Natural killer cell (primary cell): ENCODE measurements at regions not wholly inside any gene's neighbourhood (a gene's known extent, or its start where the extent isn't known, plus 50 kb on each side); places are given as distances from the start of the nearest gene placed in this dataset.

ENCODE experiments used
- ATAC-seq, 3 donors: fragments of 150-1000 bp in 2 of 3; fragments of 200-7000 bp in 1 of 3; cut with Tn5 transposase; 1 replicate in 1 of 3; 2 replicates in 2 of 3; pipeline ENCODE4 v1.10.0; 2021; ENCODE audit warnings: mild to moderate bottlenecking in 2 of 3, moderate library complexity in 2 of 3
- DNase-seq, 2 donors: peaks; one replicate each; pipeline versions ENCODE4 v3.0.0 to v3.0.0-alpha.2; 2013 to 2021; ENCODE audit warnings: mixed read lengths in 1 of 2
- H3K27ac ChIP-seq: one replicate; pipeline ENCODE4 v1.5.1; 2013; ENCODE audit warnings: mild to moderate bottlenecking, low read length
- H3K27me3 ChIP-seq: one replicate; pipeline ENCODE4 v1.6.1; 2013; ENCODE audit warnings: low read length; ENCODE audit not compliant: control insufficient read depth, insufficient read depth
- H3K36me3 ChIP-seq: one replicate; pipeline ENCODE4 v1.6.1; 2013; ENCODE audit warnings: low read length; ENCODE audit not compliant: control insufficient read depth, insufficient read depth
- H3K4me1 ChIP-seq: one replicate; pipeline ENCODE4 v1.6.1; 2013; ENCODE audit warnings: low read length; ENCODE audit not compliant: control insufficient read depth, insufficient read depth
- H3K4me3 ChIP-seq: one replicate; pipeline ENCODE4 v1.5.1; 2013; ENCODE audit warnings: low read length
- H3K9me3 ChIP-seq: one replicate; pipeline ENCODE4 v1.6.1; 2013; ENCODE audit warnings: low read length; ENCODE audit not compliant: control insufficient read depth, insufficient read depth
- H3K27ac Mint-ChIP-seq, 2 donors: one replicate each; pipeline ENCODE4 v1.8.0; 2022; ENCODE audit warnings: mild to moderate bottlenecking in 2 of 2, mixed read lengths in 2 of 2, moderate library complexity in 1 of 2
- H3K27me3 Mint-ChIP-seq, 2 donors: one replicate each; pipeline ENCODE4 v1.8.0; 2022; ENCODE audit warnings: low read depth in 2 of 2, mixed read lengths in 2 of 2
- H3K36me3 Mint-ChIP-seq: one replicate; pipeline ENCODE4 v1.8.0; 2022; ENCODE audit warnings: mixed read lengths
- H3K4me1 Mint-ChIP-seq, 2 donors: one replicate each; pipeline ENCODE4 v1.8.0; 2022; ENCODE audit warnings: mixed read lengths in 2 of 2
- H3K4me3 Mint-ChIP-seq: one replicate; pipeline ENCODE4 v1.8.0; 2022; ENCODE audit warnings: mild to moderate bottlenecking, moderate library complexity, mixed read lengths
- H3K9me3 Mint-ChIP-seq, 2 donors: one replicate each; pipeline ENCODE4 v1.8.0; 2022; ENCODE audit warnings: mixed read lengths in 2 of 2
- CTCF ChIP-seq: fragments of 200-600 bp; IDR thresholded peaks from one replicate; pipeline ENCODE4 v1.8.0; 2022; ENCODE audit warnings: antibody characterized with exemption
- WGBS: methylation state at CpG from one replicate; pipeline ENCODE4 v1.1.7; 2013; ENCODE audit warnings: missing lambda C conversion rate; ENCODE audit not compliant: insufficient coverage; 5-methylcytosine and 5-hydroxymethylcytosine counted together
- intact Hi-C: fragments of 100-400 bp; cut with micrococcal nuclease; formaldehyde crosslinking; loops from one replicate; pipeline ENCODE4 v1.14.2; 2022

- H3K36me3 ChIP-seq, result no peaks in the 10 kb centered on the region
- Mint-ChIP-seq H3K36me3 (no peaks in the 10 kb centered on the region), H3K27me3 (no peaks in the 10 kb centered on the region), H3K27ac (no peak overlapping the region), H3K4me1 (no peaks in the 10 kb centered on the region), H3K9me3 (peaks cover 11 to 13% of the 10 kb centered on the region in 2 donors), H3K4me3 (no peak overlapping the region)
- ATAC-seq (no peak), DNase-seq (no peak)
- H3K9me3 ChIP-seq, result no peaks in the 10 kb centered on the region
- H3K27me3 ChIP-seq, result no peaks in the 10 kb centered on the region
- H3K4me3 ChIP-seq, result no peak overlapping the region
- no peak overlapping the region for H3K27ac ChIP-seq
- WGBS, result no CpG with 5 or more reads among the region's 1 CpG
- TF ChIP-seq CTCF, result no peak
- intact Hi-C loops, result no loop called here
- no peaks in the 10 kb centered on the region for H3K4me1 ChIP-seq
Observed at GRCh38 chr6:81002126-81002525, 750.4 kb downstream of the TENT5A start.

GRCh38 chr6:80991316-80991715 is 761.2 kb downstream of the TENT5A start:
- H3K4me1 ChIP-seq, result no peaks in the 10 kb centered on the region
- no peak overlapping the region for H3K27ac Mint-ChIP-seq
- intact Hi-C loops, result no loop called here
- no peak for TF ChIP-seq CTCF
- H3K36me3 ChIP-seq, result no peaks in the 10 kb centered on the region
- no peak overlapping the region for H3K27ac ChIP-seq
- no peak for ATAC-seq
- H3K4me1 Mint-ChIP-seq, result no peaks in the 10 kb centered on the region
- H3K36me3 Mint-ChIP-seq, result peaks cover 7% of the 10 kb centered on the region
- 33% methylated on average over 2 of the region's 2 CpGs for WGBS
- peaks cover 11 to 19% of the 10 kb centered on the region in 2 donors for H3K9me3 Mint-ChIP-seq
- no peaks in the 10 kb centered on the region for H3K27me3 Mint-ChIP-seq
- no peaks in the 10 kb centered on the region for H3K9me3 ChIP-seq
- DNase-seq, result no peak
- no peaks in the 10 kb centered on the region for H3K27me3 ChIP-seq
- no peak overlapping the region for H3K4me3 ChIP-seq
- no peak overlapping the region for H3K4me3 Mint-ChIP-seq

- no peaks in the 10 kb centered on the region for H3K27me3 Mint-ChIP-seq
- 100% methylated on average over 1 of the region's 3 CpGs for WGBS
Observed at GRCh38 chr6:80988892-80989291, 763.6 kb downstream of the TENT5A start.

More at GRCh38 chr6:80988892-80989291, 763.6 kb downstream of the TENT5A start:
- Mint-ChIP-seq H3K9me3 (peaks cover 9 to 14% of the 10 kb centered on the region in 2 donors), H3K4me3 (no peak overlapping the region), H3K36me3 (peaks cover 7% of the 10 kb centered on the region), H3K27ac (no peak overlapping the region), H3K4me1 (no peaks in the 10 kb centered on the region)
- H3K27ac ChIP-seq, result no peak overlapping the region
- TF ChIP-seq CTCF, result no peak
- no peak overlapping the region for H3K4me3 ChIP-seq
- H3K4me1 ChIP-seq, result no peaks in the 10 kb centered on the region
- intact Hi-C loops, result no loop called here
- H3K36me3 ChIP-seq, result no peaks in the 10 kb centered on the region
- H3K27me3 ChIP-seq, result no peaks in the 10 kb centered on the region
- H3K9me3 ChIP-seq, result no peaks in the 10 kb centered on the region
- ATAC-seq (no peak), DNase-seq (no peak)
